H1 (cell line): ENCODE measurements at regions not wholly inside any gene's neighbourhood (a gene's known extent, or its start where the extent isn't known, plus 50 kb on each side); places are given as distances from the start of the nearest gene placed in this dataset.
A peak's percentile ranks its signal among the peaks of the same experiment; 100 is the strongest.

ENCODE experiments used
- CTCF ChIA-PET: fragments of 300-600 bp; sonication (Branson Sonifier 250); formaldehyde crosslinking; loops from one replicate; lab custom pipeline; 2021; ENCODE audit not compliant: partially characterized antibody; lab: Charles Lee
- POLR2A ChIA-PET: fragments of 300-600 bp; sonication (Branson Sonifier 250); formaldehyde crosslinking; loops from one replicate; lab custom pipeline; 2021; ENCODE audit warnings: inconsistent platforms; ENCODE audit not compliant: partially characterized antibody; lab: Charles Lee
- DNase-seq, 2 experiments: peaks; one replicate each; pipeline versions ENCODE4 v3.0.0 to v3.0.0-alpha.2; 2010 to 2022; ENCODE audit warnings: low spot score in 2 of 2, low read depth in 1 of 2, mixed read lengths in 1 of 2
- FAIRE-seq: peaks from 2 replicates; lab custom pipeline; 2011; peaks lifted over from hg19 to GRCh38; lab: Jason Lieb, UNC
- H2AFZ ChIP-seq: 2 replicates; pipeline ENCODE4 v1.8.1; 2012; ENCODE audit warnings: low read length, inconsistent platforms
- H2AK5ac ChIP-seq: 2 replicates; pipeline ENCODE4 v1.6.1; 2013; ENCODE audit warnings: low read depth, low read length
- H2BK120ac ChIP-seq: replicated peaks from 2 replicates; pipeline ENCODE3; 2013; ENCODE audit warnings: low read depth, low read length, inconsistent platforms
- H2BK12ac ChIP-seq: 2 replicates; pipeline ENCODE4 v1.6.1; 2013; ENCODE audit warnings: low read depth, low read length
- H2BK15ac ChIP-seq: 2 replicates; pipeline ENCODE4 v1.6.1; 2013; ENCODE audit warnings: low read length
- H2BK20ac ChIP-seq: 2 replicates; pipeline ENCODE4 v1.6.1; 2013; ENCODE audit warnings: low read length
- H2BK5ac ChIP-seq: 2 replicates; pipeline ENCODE4 v1.6.1; 2013; ENCODE audit warnings: low read depth, low read length
- H3K14ac ChIP-seq: 2 replicates; pipeline ENCODE4 v1.6.1; 2013; ENCODE audit warnings: inconsistent platforms; ENCODE audit not compliant: insufficient read length
- H3K18ac ChIP-seq: 2 replicates; pipeline ENCODE4 v1.6.1; 2013; ENCODE audit warnings: low read length; ENCODE audit errors: extremely low read depth
- H3K23ac ChIP-seq: 2 replicates; pipeline ENCODE4 v1.6.1; 2013; ENCODE audit warnings: inconsistent platforms; ENCODE audit not compliant: insufficient read length
- H3K23me2 ChIP-seq: 2 replicates; pipeline ENCODE4 v1.6.1; 2013; ENCODE audit warnings: low read depth, low read length
- H3K27ac ChIP-seq: 2 replicates; pipeline ENCODE4 v1.6.1; 2011; ENCODE audit warnings: low read depth, low read length, inconsistent platforms
- H3K27me3 ChIP-seq, 4 experiments: replicated peaks in 1 of 4; 1 replicate in 1 of 4; 2 replicates in 3 of 4; pipeline versions ENCODE4 v1.6.1 to v1.8.1; 2011 to 2013; ENCODE audit warnings: low read length in 3 of 4, mild to moderate bottlenecking in 3 of 4, inconsistent platforms in 2 of 4, mixed read lengths in 2 of 4, moderate library complexity in 1 of 4; ENCODE audit not compliant: control insufficient read depth in 3 of 4, insufficient read depth in 3 of 4; ENCODE audit errors: extremely low read depth in 1 of 4
- H3K36me3 ChIP-seq, 4 experiments: 2 replicates each; pipeline versions ENCODE4 v1.6.1 to v1.8.1; 2011 to 2013; ENCODE audit warnings: mild to moderate bottlenecking in 4 of 4, low read length in 3 of 4, moderate library complexity in 2 of 4, control low read depth in 1 of 4, inconsistent platforms in 1 of 4; ENCODE audit not compliant: insufficient read depth in 4 of 4, control insufficient read depth in 2 of 4
- H3K4ac ChIP-seq: replicated peaks from 2 replicates; pipeline ENCODE3; 2013; ENCODE audit warnings: low read length, low read depth, mixed read lengths, inconsistent platforms; ENCODE audit not compliant: insufficient read length
- H3K4me1 ChIP-seq, 4 experiments: replicated peaks in 1 of 4; 1 replicate in 1 of 4; 2 replicates in 3 of 4; pipeline versions ENCODE4 v1.6.1 to v1.8.1; 2011 to 2013; ENCODE audit warnings: low read length in 3 of 4, inconsistent platforms in 2 of 4, mixed read lengths in 1 of 4; ENCODE audit not compliant: insufficient read depth in 4 of 4, control insufficient read depth in 3 of 4
- H3K4me2 ChIP-seq, 2 experiments: 2 replicates each; pipeline versions ENCODE4 v1.6.1 to v1.8.1; 2011 to 2013; ENCODE audit warnings: low read depth in 2 of 2, low read length in 2 of 2, control low read depth in 1 of 2, inconsistent platforms in 1 of 2, mild to moderate bottlenecking in 1 of 2; ENCODE audit not compliant: insufficient read depth in 1 of 2
- H3K4me3 ChIP-seq, 4 experiments: fragments of 200-600, 300-600 bp in 1 of 4; sonication (generic), shearing (Covaris generic), sonication (Bioruptor Twin) in 1 of 4; 2 replicates each; pipeline versions ENCODE4 v1.5.1 to v1.8.1; 2011 to 2016; ENCODE audit warnings: low read length in 4 of 4, low read depth in 3 of 4, control low read depth in 2 of 4, inconsistent platforms in 2 of 4, mild to moderate bottlenecking in 2 of 4, mixed read lengths in 1 of 4, moderate library complexity in 1 of 4; ENCODE audit not compliant: insufficient read depth in 2 of 4; ENCODE audit errors: extremely low read depth in 1 of 4
- H3K56ac ChIP-seq: replicated peaks from 2 replicates; pipeline ENCODE3; 2013; ENCODE audit warnings: low read depth, mild to moderate bottlenecking, mixed read lengths, low read length, inconsistent platforms; ENCODE audit not compliant: insufficient read length
- H3K79me1 ChIP-seq: 2 replicates; pipeline ENCODE4 v1.6.1; 2013; ENCODE audit warnings: low read depth, low read length, control low read depth
- H3K79me2 ChIP-seq, 2 experiments: 2 replicates each; pipeline versions ENCODE4 v1.6.1 to v1.8.1; 2012 to 2013; ENCODE audit warnings: low read length in 2 of 2, mild to moderate bottlenecking in 2 of 2, inconsistent platforms in 1 of 2; ENCODE audit not compliant: insufficient read depth in 2 of 2, control insufficient read depth in 1 of 2
- H3K9ac ChIP-seq, 4 experiments: replicated peaks in 1 of 4; 1 replicate in 1 of 4; 2 replicates in 3 of 4; pipeline versions ENCODE4 v1.6.1 to v1.8.1; 2011 to 2013; ENCODE audit warnings: low read depth in 3 of 4, low read length in 3 of 4, control low read depth in 2 of 4, mild to moderate bottlenecking in 2 of 4, moderate library complexity in 2 of 4, inconsistent platforms in 1 of 4; ENCODE audit errors: extremely low read depth in 1 of 4
- H3K9me3 ChIP-seq, 2 experiments: 2 replicates each; pipeline versions ENCODE4 v1.6.1 to v1.8.1; 2012 to 2013; ENCODE audit warnings: mild to moderate bottlenecking in 2 of 2, moderate library complexity in 2 of 2, control low read depth in 1 of 2, inconsistent platforms in 1 of 2, low read depth in 1 of 2, low read length in 1 of 2, mixed read lengths in 1 of 2; ENCODE audit not compliant: insufficient read depth in 2 of 2
- H4K20me1 ChIP-seq, 2 experiments: replicated peaks in 1 of 2; 2 replicates each; pipeline versions ENCODE3 to v1.8.1; 2011 to 2013; ENCODE audit warnings: inconsistent platforms in 2 of 2, low read length in 2 of 2, mild to moderate bottlenecking in 1 of 2; ENCODE audit not compliant: insufficient read depth in 2 of 2, control insufficient read depth in 1 of 2
- H4K5ac ChIP-seq: 2 replicates; pipeline ENCODE4 v1.6.1; 2013; ENCODE audit warnings: low read length, low read depth, mixed read lengths, inconsistent platforms; ENCODE audit not compliant: insufficient read length
- H4K8ac ChIP-seq: 2 replicates; pipeline ENCODE4 v1.8.0; 2013; ENCODE audit warnings: mild to moderate bottlenecking, moderate library complexity, low read length, inconsistent platforms; ENCODE audit not compliant: insufficient read depth; ENCODE audit errors: extremely low read depth
- H4K91ac ChIP-seq: replicated peaks from 2 replicates; pipeline ENCODE3; 2013; ENCODE audit warnings: low read length, mixed read lengths, inconsistent platforms; ENCODE audit not compliant: insufficient read length
- EP300 ChIP-seq, 2 experiments: IDR thresholded peaks; 1 replicate in 1 of 2; 2 replicates in 1 of 2; pipeline ENCODE4 v1.6.1; 2011 to 2012; ENCODE audit warnings: low read depth in 2 of 2, low read length in 2 of 2, mild to moderate bottlenecking in 2 of 2, borderline replicate concordance in 1 of 2, inconsistent platforms in 1 of 2, moderate library complexity in 1 of 2
- EZH2 ChIP-seq: fragments of 200-600 bp; sonication (generic); IDR thresholded peaks from 2 replicates; pipeline ENCODE4 v1.7.1; 2012; ENCODE audit warnings: low read depth, mild to moderate bottlenecking, moderate library complexity, low read length, inconsistent platforms; ENCODE audit not compliant: severe bottlenecking
- RAD21 ChIP-seq, 2 experiments: IDR thresholded peaks in 1 of 2; conservative IDR thresholded peaks in 1 of 2; 2 replicates each; pipeline ENCODE4 v1.6.1; 2011; ENCODE audit warnings: low read depth in 2 of 2, low read length in 2 of 2, improper control_type of control experiment in 1 of 2, inconsistent platforms in 1 of 2, mild to moderate bottlenecking in 1 of 2, moderate library complexity in 1 of 2
- SP1 ChIP-seq: IDR thresholded peaks from 2 replicates; pipeline ENCODE4 v1.6.1; 2011; ENCODE audit warnings: low read depth, low read length
- SP4 ChIP-seq: IDR thresholded peaks from 2 replicates; pipeline ENCODE4 v1.6.1; 2012; ENCODE audit warnings: low read length, inconsistent platforms
- TEAD4 ChIP-seq: IDR thresholded peaks from 2 replicates; pipeline ENCODE4 v1.6.1; 2012; ENCODE audit warnings: low read depth, low read length, inconsistent platforms, mixed read lengths
- YY1 ChIP-seq: IDR thresholded peaks from 2 replicates; pipeline ENCODE4 v1.6.1; 2011; ENCODE audit warnings: low read depth, mild to moderate bottlenecking, low read length
- WGBS, 2 experiments: shearing (Covaris generic) in 1 of 2; methylation state at CpG; one replicate each; pipeline versions ENCODE4 v1.1.6 to v1.1.7; 2013 to 2015; ENCODE audit warnings: low lambda C conversion rate in 2 of 2, mixed read lengths in 2 of 2, inconsistent platforms in 1 of 2, low coverage in 1 of 2, missing lambda C conversion rate in 1 of 2; ENCODE audit not compliant: insufficient replicate concordance in 2 of 2, insufficient coverage in 1 of 2, insufficient read length in 1 of 2; ENCODE audit errors: extremely low coverage in 1 of 2, missing lambda C conversion rate in 1 of 2; 5-methylcytosine and 5-hydroxymethylcytosine counted together
- TF ChIP-seq, protein P1 (sequence below): IDR thresholded peaks from 2 replicates; pipeline ENCODE4 v1.6.1; 2012; ENCODE audit warnings: inconsistent platforms
- TF ChIP-seq, protein P2 (sequence below): IDR thresholded peaks from 2 replicates; pipeline ENCODE4 v1.6.1; 2012; ENCODE audit warnings: low read length, inconsistent platforms

DNA sequence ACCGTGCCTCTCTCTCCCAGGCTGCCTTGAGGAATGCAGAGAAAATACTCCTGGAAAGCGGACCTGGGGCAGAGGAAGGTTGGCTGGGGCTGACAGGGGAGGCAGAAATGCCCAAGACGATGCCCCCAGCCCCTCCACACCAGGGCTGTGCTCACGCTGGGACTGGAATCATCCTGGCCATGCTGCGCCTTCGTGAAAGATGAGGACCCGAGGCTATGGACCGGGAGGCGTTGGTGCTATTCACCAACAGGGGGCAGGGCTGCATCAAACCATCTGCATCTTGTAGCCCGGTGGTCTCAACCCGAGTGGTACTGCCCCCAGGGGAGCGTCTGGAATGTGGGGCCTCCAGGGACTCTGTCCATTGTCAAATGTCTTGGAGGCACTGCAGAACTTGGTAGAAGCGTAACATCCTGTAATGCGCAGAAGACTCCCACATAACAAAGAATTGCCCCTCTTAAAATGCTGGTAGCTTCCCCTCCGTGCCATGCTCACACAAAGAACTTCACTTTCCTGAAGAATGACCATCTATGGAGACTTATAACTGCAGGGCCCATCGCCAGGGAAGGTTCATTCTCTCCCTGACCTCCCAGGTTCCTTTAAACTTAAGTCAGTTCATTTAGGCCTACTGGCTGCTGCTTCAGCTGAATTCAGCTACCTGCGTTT, 251.2 kb downstream of the RRAGC start:
- WGBS, 2 experiments: 29% methylated on average over 17 of the region's 17 CpGs; no CpG with 5 or more reads in 1 of the 2 experiments
- no peak overlapping the region for H2BK5ac ChIP-seq
- H2BK120ac ChIP-seq: no peak overlapping the region
- TF ChIP-seq TEAD4 (peak; percentile 77), EZH2 (no peak), YY1 (peak; percentile 65), RAD21 (IDR thresholded peaks at IDR 0.05 in 1 of 2, conservative IDR thresholded peaks at IDR 0.05 in 1 of 2; ENCODE audit: low read depth in 2 of 2, low read length in 2 of 2) (peak; percentile 87 to 91), SP1 (peak; percentile 26; the same call in 1 of the 2 replicates), SP4 (no peak), EP300 (IDR thresholded peaks at IDR 0.05; ENCODE audit: borderline replicate concordance in 1 of 2, low read depth in 2 of 2, low read length in 2 of 2) (no peak)
- TF ChIP-seq, protein P1, sequence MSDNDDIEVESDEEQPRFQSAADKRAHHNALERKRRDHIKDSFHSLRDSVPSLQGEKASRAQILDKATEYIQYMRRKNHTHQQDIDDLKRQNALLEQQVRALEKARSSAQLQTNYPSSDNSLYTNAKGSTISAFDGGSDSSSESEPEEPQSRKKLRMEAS: peak; percentile 59; the same call in 1 of the 2 replicates
- TF ChIP-seq, protein P2, sequence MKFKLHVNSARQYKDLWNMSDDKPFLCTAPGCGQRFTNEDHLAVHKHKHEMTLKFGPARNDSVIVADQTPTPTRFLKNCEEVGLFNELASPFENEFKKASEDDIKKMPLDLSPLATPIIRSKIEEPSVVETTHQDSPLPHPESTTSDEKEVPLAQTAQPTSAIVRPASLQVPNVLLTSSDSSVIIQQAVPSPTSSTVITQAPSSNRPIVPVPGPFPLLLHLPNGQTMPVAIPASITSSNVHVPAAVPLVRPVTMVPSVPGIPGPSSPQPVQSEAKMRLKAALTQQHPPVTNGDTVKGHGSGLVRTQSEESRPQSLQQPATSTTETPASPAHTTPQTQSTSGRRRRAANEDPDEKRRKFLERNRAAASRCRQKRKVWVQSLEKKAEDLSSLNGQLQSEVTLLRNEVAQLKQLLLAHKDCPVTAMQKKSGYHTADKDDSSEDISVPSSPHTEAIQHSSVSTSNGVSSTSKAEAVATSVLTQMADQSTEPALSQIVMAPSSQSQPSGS: no peak

More for the DNA sequence above, 251.2 kb downstream of the RRAGC start:
- Histone ChIP-seq H4K8ac (no peak overlapping the region), H3K36me3 (no peaks in the 10 kb centered on the region), H3K4me3 (no peak overlapping the region; a peak in 1 of 8 replicates), H3K79me1 (no peaks in the 10 kb centered on the region), H3K56ac (no peak overlapping the region), H3K79me2 (no peaks in the 10 kb centered on the region), H2BK15ac (no peak overlapping the region), H2AK5ac (no peak overlapping the region), H3K4ac (no peak overlapping the region), H3K27ac (no peak overlapping the region), H3K4me2 (peak overlapping the region; percentile 2 to 40; a peak in 3 of 4 replicates), H3K9me3 (no peaks in the 10 kb centered on the region), H3K4me1 (peaks cover 0 to 4% (median 2%) of the 10 kb centered on the region in 4 experiments; a peak in 4 of 7 replicates), H2AFZ (0 out of 2 replicates have a peak overlapping the region, but pooled peaks have one; percentile 11), H3K14ac (no peak overlapping the region), H4K20me1 (peaks cover 0 to 2% of the 10 kb centered on the region in 2 experiments), H3K9ac (no peak overlapping the region), H3K23me2 (no peaks in the 10 kb centered on the region), H4K5ac (no peak overlapping the region), H4K91ac (peak overlapping the region; percentile 60), H3K23ac (no peak overlapping the region), H2BK20ac (no peak overlapping the region), H3K18ac (no peak overlapping the region), H3K27me3 (peaks cover 2 to 10% (median 5%) of the 10 kb centered on the region in 4 experiments; a peak in 5 of 7 replicates), H2BK12ac (no peak overlapping the region; the same call in 1 of the 2 replicates)
- POLR2A ChIA-PET: interaction anchor here (0.8 kb wide), 1 partner anchor 226 kb away, joined by 3 read pairs; no protein-coding TSS in a partner anchor
- FAIRE-seq (peak; percentile 94), DNase-seq (peak; percentile 49 to 85)
- CTCF ChIA-PET: interaction anchor here (0.6 to 4.4 kb wide), 21 partner anchors 10 to 472 kb away, joined by 3 to 28 read pairs (median 5); no protein-coding TSS in a partner anchor
